Ascending aorta (tissue), 2 donors: ENCODE measurements at regions not wholly inside any gene's neighbourhood (a gene's known extent, or its start where the extent isn't known, plus 50 kb on each side); places are given as distances from the start of the nearest gene placed in this dataset.

Experiments
- DNase-seq, 2 donors: peaks; one replicate each; pipeline ENCODE4 v3.0.0-alpha.2; 2019; ENCODE audit warnings: low spot score in 2 of 2
- H3K27ac ChIP-seq, 2 donors: fragments of 200-600 bp; sonication (generic); one replicate each; pipeline ENCODE4 v1.5.1; 2016 to 2017; ENCODE audit warnings: mild to moderate bottlenecking in 1 of 2
- H3K27me3 ChIP-seq: fragments of 200-600 bp; sonication (generic); one replicate; pipeline ENCODE4 v1.5.1; 2017
- H3K36me3 ChIP-seq, 2 donors: fragments of 200-600 bp; sonication (generic); one replicate each; pipeline ENCODE4 v1.5.1; 2016
- H3K4me1 ChIP-seq, 2 donors: fragments of 200-600 bp; sonication (generic); one replicate each; pipeline ENCODE4 v1.5.1; 2016 to 2017; ENCODE audit warnings: mild to moderate bottlenecking in 1 of 2
- H3K4me3 ChIP-seq, 2 donors: fragments of 200-600 bp; sonication (generic); one replicate each; pipeline ENCODE4 v1.5.1; 2016 to 2017; ENCODE audit warnings: mild to moderate bottlenecking in 1 of 2
- H3K9me3 ChIP-seq, 2 donors: fragments of 200-600 bp; sonication (generic); one replicate each; pipeline ENCODE4 v1.5.1; 2016
- CTCF ChIP-seq, 3 experiments: fragments of 200-600 bp in 2 of 3; fragments of 450-650 bp in 1 of 3; sonication (generic) in 2 of 3; IDR thresholded peaks; one replicate each; pipeline ENCODE4 v1.5.1; 2016 to 2019; ENCODE audit warnings: antibody characterized with exemption in 3 of 3, mild to moderate bottlenecking in 1 of 3, moderate library complexity in 1 of 3
- intact Hi-C: fragments of 100-400 bp; cut with DNase I; formaldehyde crosslinking; loops from one replicate; pipeline ENCODE4 v1.15.1; 2023

GRCh38 chr1:57794078-57794477 lies 370.2 kb upstream of the DAB1 start:
- Histone ChIP-seq H3K36me3 (no peaks in the 10 kb centered on the region), H3K9me3 (no peaks in the 10 kb centered on the region), H3K27ac (no peak overlapping the region), H3K4me1 (no peaks in the 10 kb centered on the region), H3K4me3 (no peak overlapping the region), H3K27me3 (no peaks in the 10 kb centered on the region)
- no peak for DNase-seq
- intact Hi-C loops = no loop called here
- no peak for TF ChIP-seq CTCF (IDR thresholded peaks at IDR 0.05)

- Histone ChIP-seq H3K36me3 (no peaks in the 10 kb centered on the region), H3K9me3 (no peaks in the 10 kb centered on the region), H3K4me1 (no peaks in the 10 kb centered on the region), H3K27ac (no peak overlapping the region), H3K4me3 (no peak overlapping the region), H3K27me3 (no peaks in the 10 kb centered on the region)
- no peak for DNase-seq
- no peak for TF ChIP-seq CTCF (IDR thresholded peaks at IDR 0.05)
- intact Hi-C loops = no loop called here
Measured at GRCh38 chr1:57791497-57791896, 367.6 kb upstream of the DAB1 start.

GRCh38 chr1:57789936-57790335 lies 366.1 kb upstream of the DAB1 start:
- Histone ChIP-seq H3K4me3 (no peak overlapping the region), H3K27ac (no peak overlapping the region), H3K36me3 (no peaks in the 10 kb centered on the region), H3K27me3 (no peaks in the 10 kb centered on the region), H3K9me3 (no peaks in the 10 kb centered on the region), H3K4me1 (no peaks in the 10 kb centered on the region)
- no peak for TF ChIP-seq CTCF (IDR thresholded peaks at IDR 0.05)
- DNase-seq = no peak
- intact Hi-C loops = no loop called here

- no peaks in the 10 kb centered on the region for H3K4me1 ChIP-seq
- no peak overlapping the region for H3K4me3 ChIP-seq
- H3K27me3 ChIP-seq = no peaks in the 10 kb centered on the region
- no peaks in the 10 kb centered on the region for H3K36me3 ChIP-seq
- intact Hi-C loops = no loop called here
- DNase-seq = no peak
- H3K27ac ChIP-seq = no peak overlapping the region
- no peaks in the 10 kb centered on the region for H3K9me3 ChIP-seq
- TF ChIP-seq CTCF (IDR thresholded peaks at IDR 0.05) = no peak
Measured at GRCh38 chr1:57788313-57788712, 364.5 kb upstream of the DAB1 start.

- H3K36me3 ChIP-seq = no peaks in the 10 kb centered on the region
- H3K4me1 ChIP-seq = no peaks in the 10 kb centered on the region
- no peak for TF ChIP-seq CTCF (IDR thresholded peaks at IDR 0.05)
- H3K27me3 ChIP-seq = no peaks in the 10 kb centered on the region
- H3K9me3 ChIP-seq = no peaks in the 10 kb centered on the region
- H3K4me3 ChIP-seq = no peak overlapping the region
- DNase-seq = no peak
- H3K27ac ChIP-seq = no peak overlapping the region
- intact Hi-C loops = no loop called here
Measured at GRCh38 chr1:57784356-57784755, 360.5 kb upstream of the DAB1 start.

- Histone ChIP-seq H3K4me3 (no peak overlapping the region), H3K36me3 (no peaks in the 10 kb centered on the region), H3K9me3 (no peaks in the 10 kb centered on the region)
Measured at GRCh38 chr1:57782357-57782756, 358.5 kb upstream of the DAB1 start.

More at GRCh38 chr1:57782357-57782756, 358.5 kb upstream of the DAB1 start:
- DNase-seq = no peak
- no peaks in the 10 kb centered on the region for H3K27me3 ChIP-seq
- H3K4me1 ChIP-seq = no peaks in the 10 kb centered on the region
- no peak overlapping the region for H3K27ac ChIP-seq
- intact Hi-C loops = no loop called here
- no peak for TF ChIP-seq CTCF (IDR thresholded peaks at IDR 0.05)
